ENCODE measurements at regions not wholly inside any gene's neighbourhood (a gene's known extent, or its start where the extent isn't known, plus 50 kb on each side); places are given as distances from the start of the nearest gene placed in this dataset.

GRCh38 chr10:107834706-107835105, 670.2 kb upstream of the SORCS1 start:
- no peak overlapping the region for H3K9ac ChIP-seq (ENCODE audit: extremely low read depth, insufficient read length, low read length)
- no peaks in the 10 kb centered on the region for H3K79me1 ChIP-seq (ENCODE audit: insufficient read depth, low read depth, low read length, poor library complexity, severe bottlenecking)
- no peaks in the 10 kb centered on the region for H3K27me3 ChIP-seq (ENCODE audit: insufficient read depth, low read length)
- no peak overlapping the region for H2BK120ac ChIP-seq (ENCODE audit: low read depth, low read length, poor library complexity, severe bottlenecking)
- WGBS (ENCODE audit: extremely low coverage, insufficient read length, low lambda C conversion rate), result no CpG with 5 or more reads among the region's 1 CpG
- H3K56ac ChIP-seq (ENCODE audit: insufficient read length, low read depth, low read length), result no peak overlapping the region
- DNase-seq, result no peak
- H3K9me3 Mint-ChIP-seq, result peaks cover 9 to 13% of the 10 kb centered on the region in 2 experiments; a peak in 4 of 5 replicates
- H2BK15ac ChIP-seq (ENCODE audit: low read depth, low read length), result no peak overlapping the region
- H2BK12ac ChIP-seq (ENCODE audit: insufficient read length, low read depth, low read length), result no peak overlapping the region
- H3K27me3 Mint-ChIP-seq (ENCODE audit: low read depth), result no peaks in the 10 kb centered on the region
- TF ChIP-seq, protein P1, sequence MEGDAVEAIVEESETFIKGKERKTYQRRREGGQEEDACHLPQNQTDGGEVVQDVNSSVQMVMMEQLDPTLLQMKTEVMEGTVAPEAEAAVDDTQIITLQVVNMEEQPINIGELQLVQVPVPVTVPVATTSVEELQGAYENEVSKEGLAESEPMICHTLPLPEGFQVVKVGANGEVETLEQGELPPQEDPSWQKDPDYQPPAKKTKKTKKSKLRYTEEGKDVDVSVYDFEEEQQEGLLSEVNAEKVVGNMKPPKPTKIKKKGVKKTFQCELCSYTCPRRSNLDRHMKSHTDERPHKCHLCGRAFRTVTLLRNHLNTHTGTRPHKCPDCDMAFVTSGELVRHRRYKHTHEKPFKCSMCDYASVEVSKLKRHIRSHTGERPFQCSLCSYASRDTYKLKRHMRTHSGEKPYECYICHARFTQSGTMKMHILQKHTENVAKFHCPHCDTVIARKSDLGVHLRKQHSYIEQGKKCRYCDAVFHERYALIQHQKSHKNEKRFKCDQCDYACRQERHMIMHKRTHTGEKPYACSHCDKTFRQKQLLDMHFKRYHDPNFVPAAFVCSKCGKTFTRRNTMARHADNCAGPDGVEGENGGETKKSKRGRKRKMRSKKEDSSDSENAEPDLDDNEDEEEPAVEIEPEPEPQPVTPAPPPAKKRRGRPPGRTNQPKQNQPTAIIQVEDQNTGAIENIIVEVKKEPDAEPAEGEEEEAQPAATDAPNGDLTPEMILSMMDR (conservative IDR thresholded peaks at IDR 0.05), result no peak
- H3K23ac ChIP-seq (ENCODE audit: insufficient read length, low read depth, low read length), result no peak overlapping the region
- H2BK20ac ChIP-seq (ENCODE audit: low read depth, low read length, poor library complexity, severe bottlenecking), result no peak overlapping the region
- no peak overlapping the region for H2BK5ac ChIP-seq (ENCODE audit: insufficient read length, low read length)
- H3K4me1 Mint-ChIP-seq, result peaks cover 11 to 18% of the 10 kb centered on the region in 2 experiments
- H2AFZ ChIP-seq (ENCODE audit: low read length), result no peak overlapping the region
- no peak overlapping the region for H4K8ac ChIP-seq (replicated peaks; ENCODE audit: insufficient read length, low read depth, low read length)
- no peaks in the 10 kb centered on the region for H3K79me2 ChIP-seq (ENCODE audit: insufficient read depth, low read length)
- no peak overlapping the region for H3T11ph ChIP-seq (ENCODE audit: low read length)
- H3K27ac ChIP-seq (ENCODE audit: insufficient read length, low read depth, low read length), result no peak overlapping the region
- H2AK5ac ChIP-seq (ENCODE audit: insufficient read length, low read length), result no peak overlapping the region
- no peak overlapping the region for H3K4me3 Mint-ChIP-seq
- no peak overlapping the region for H4K5ac ChIP-seq (ENCODE audit: insufficient read length, low read depth, low read length)
- no peak overlapping the region for H3K27ac Mint-ChIP-seq
- H3K9me3 ChIP-seq (ENCODE audit: control insufficient read depth, low read depth, low read length), result no peaks in the 10 kb centered on the region
- H3K4me2 ChIP-seq (ENCODE audit: insufficient read depth, insufficient read length, low read length), result no peak overlapping the region
- no peak overlapping the region for H3K4ac ChIP-seq (ENCODE audit: low read depth, low read length)
- no peak overlapping the region for H3K14ac ChIP-seq (ENCODE audit: insufficient read depth, low read length)
- no peaks in the 10 kb centered on the region for H3K23me2 ChIP-seq (ENCODE audit: insufficient read length, low read depth, low read length, poor library complexity, severe bottlenecking)
- no peaks in the 10 kb centered on the region for H3K4me1 ChIP-seq (ENCODE audit: insufficient read depth, low read length)
- no peak overlapping the region for H4K91ac ChIP-seq (ENCODE audit: insufficient read length, low read depth, low read length)
- peaks cover 1 to 23% (median 2%) of the 10 kb centered on the region in 3 experiments; a peak in 6 of 7 replicates for H3K36me3 Mint-ChIP-seq (ENCODE audit: insufficient read depth in 1 of 3, low read depth in 3 of 3)
- no peak overlapping the region for H3K18ac ChIP-seq (ENCODE audit: insufficient read length, low read depth, low read length)
- no peaks in the 10 kb centered on the region for H4K20me1 ChIP-seq (ENCODE audit: control insufficient read depth, insufficient read depth, insufficient read length)

Data from H9 (cell line).